ENCODE measurements at regions not wholly inside any gene's neighbourhood (a gene's known extent, or its start where the extent isn't known, plus 50 kb on each side); places are given as distances from the start of the nearest gene placed in this dataset.
A peak's percentile ranks its signal among the peaks of the same experiment; 100 is the strongest.

- TF ChIP-seq ZNF532 (CRISPR knock-in tag; IDR thresholded peaks at IDR 0.05; ENCODE audit: borderline replicate concordance), result no peak
- no peak for TF ChIP-seq ZSCAN18 (CRISPR knock-in tag; IDR thresholded peaks at IDR 0.05)
- no peak for TF ChIP-seq ZNF232 (CRISPR knock-in tag; IDR thresholded peaks at IDR 0.05)
- TF ChIP-seq GRHL2 (CRISPR knock-in tag; IDR thresholded peaks at IDR 0.05; ENCODE audit: insufficient replicate concordance, severe bottlenecking), result no peak
- TF ChIP-seq MLX (CRISPR knock-in tag; IDR thresholded peaks at IDR 0.05), result no peak
- no peak for TF ChIP-seq CREB1 (CRISPR knock-in tag; IDR thresholded peaks at IDR 0.05)
- TF ChIP-seq AR (CRISPR knock-in tag; IDR thresholded peaks at IDR 0.05), result no peak
- no peak for TF ChIP-seq TCF7 (CRISPR knock-in tag; IDR thresholded peaks at IDR 0.05; ENCODE audit: low read depth)
Measured at GRCh38 chr18:46215902-46216723, 111.9 kb downstream of the HAUS1 start (continued).

- no peaks in the 10 kb centered on the region for H3K9me3 Mint-ChIP-seq
- H3K4me1 Mint-ChIP-seq, result peaks cover 31% of the 10 kb centered on the region
- H3K27ac Mint-ChIP-seq, result 0 out of 2 replicates have a peak overlapping the region, but pooled peaks have one; percentile 1
- H3K4me3 Mint-ChIP-seq, result no peak overlapping the region
- POLR2A ChIA-PET, result no interaction called here
- no peak for DNase-seq (ENCODE audit: low spot score)
- CTCF ChIA-PET, result interaction anchor here (0.6 to 3.1 kb wide), 3 partner anchors 8 to 124 kb away, joined by 3 to 15 read pairs (median 4); a partner anchor contains a TSS
- ATAC-seq, result no peak
- no peaks in the 10 kb centered on the region for H3K27me3 Mint-ChIP-seq (ENCODE audit: low read depth)
- H3K36me3 Mint-ChIP-seq, result peaks cover 14% of the 10 kb centered on the region
- TF ChIP-seq ZNF138 (CRISPR knock-in tag; conservative IDR thresholded peaks at IDR 0.05) (no peak), ZNF219 (CRISPR knock-in tag; IDR thresholded peaks at IDR 0.05; ENCODE audit: borderline replicate concordance) (no peak), ZNF416 (CRISPR knock-in tag; IDR thresholded peaks at IDR 0.05) (no peak), MXD4 (CRISPR knock-in tag; IDR thresholded peaks at IDR 0.05; ENCODE audit: borderline replicate concordance) (no peak), AFF4 (CRISPR knock-in tag; IDR thresholded peaks at IDR 0.05; ENCODE audit: borderline replicate concordance) (no peak), ZNF281 (CRISPR knock-in tag; IDR thresholded peaks at IDR 0.05) (no peak), KAT7 (CRISPR knock-in tag; IDR thresholded peaks at IDR 0.05; ENCODE audit: borderline replicate concordance) (no peak), TCF7 (CRISPR knock-in tag; IDR thresholded peaks at IDR 0.05; ENCODE audit: low read depth) (no peak), ZNF671 (CRISPR knock-in tag; IDR thresholded peaks at IDR 0.05) (no peak), CREB1 (CRISPR knock-in tag; IDR thresholded peaks at IDR 0.05) (no peak), USF2 (CRISPR knock-in tag; IDR thresholded peaks at IDR 0.05) (no peak)
Measured at GRCh38 chr18:46220116-46220515, 115.9 kb downstream of the HAUS1 start.
